ENCODE measurements at regions not wholly inside any gene's neighbourhood (a gene's known extent, or its start where the extent isn't known, plus 50 kb on each side); places are given as distances from the start of the nearest gene placed in this dataset.

DNA sequence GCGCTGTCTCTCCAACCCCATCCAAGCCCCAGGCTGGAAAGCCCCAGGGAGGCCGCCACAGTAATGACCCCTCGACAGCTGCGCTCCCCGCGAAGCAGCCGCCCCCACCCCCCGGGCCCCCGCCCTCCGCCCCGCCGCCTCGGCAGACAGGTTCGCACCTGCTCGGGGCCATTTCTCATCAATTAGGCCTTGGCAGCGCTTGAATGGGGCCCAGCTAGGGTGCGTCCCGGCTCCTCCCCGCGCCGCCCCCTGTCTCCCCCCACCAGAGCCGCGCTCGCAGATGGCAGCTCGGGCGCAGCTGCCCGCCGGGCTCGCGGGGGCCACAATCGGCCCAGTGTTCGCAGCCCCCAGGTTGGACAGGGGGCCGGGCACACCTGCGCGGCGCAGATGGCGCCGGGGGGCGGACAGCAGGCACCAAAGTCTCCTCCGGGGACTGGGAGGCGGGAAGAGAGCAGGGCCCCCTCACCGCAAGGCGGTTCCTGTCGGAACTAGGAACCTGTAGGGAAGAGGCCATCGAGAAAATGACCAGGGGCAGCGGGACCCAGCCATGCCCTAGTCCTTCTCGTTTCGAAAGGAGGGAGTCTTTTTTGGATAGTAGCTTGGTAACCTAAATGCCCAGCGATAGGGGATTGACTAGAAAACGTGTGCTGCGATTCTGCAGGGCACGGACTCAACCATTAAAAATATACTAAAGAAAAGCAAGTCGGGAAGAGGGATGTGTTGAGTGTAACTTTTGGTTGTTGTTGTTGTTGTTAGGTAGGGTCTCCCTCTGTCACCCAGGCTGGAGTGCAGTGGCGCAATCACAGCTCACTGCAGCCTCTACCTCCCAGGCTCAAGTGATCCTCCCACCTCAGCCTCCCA, 83.2 kb upstream of the EYA2 start:
- DNase-seq (ENCODE audit: low spot score), result no peak

DNA sequence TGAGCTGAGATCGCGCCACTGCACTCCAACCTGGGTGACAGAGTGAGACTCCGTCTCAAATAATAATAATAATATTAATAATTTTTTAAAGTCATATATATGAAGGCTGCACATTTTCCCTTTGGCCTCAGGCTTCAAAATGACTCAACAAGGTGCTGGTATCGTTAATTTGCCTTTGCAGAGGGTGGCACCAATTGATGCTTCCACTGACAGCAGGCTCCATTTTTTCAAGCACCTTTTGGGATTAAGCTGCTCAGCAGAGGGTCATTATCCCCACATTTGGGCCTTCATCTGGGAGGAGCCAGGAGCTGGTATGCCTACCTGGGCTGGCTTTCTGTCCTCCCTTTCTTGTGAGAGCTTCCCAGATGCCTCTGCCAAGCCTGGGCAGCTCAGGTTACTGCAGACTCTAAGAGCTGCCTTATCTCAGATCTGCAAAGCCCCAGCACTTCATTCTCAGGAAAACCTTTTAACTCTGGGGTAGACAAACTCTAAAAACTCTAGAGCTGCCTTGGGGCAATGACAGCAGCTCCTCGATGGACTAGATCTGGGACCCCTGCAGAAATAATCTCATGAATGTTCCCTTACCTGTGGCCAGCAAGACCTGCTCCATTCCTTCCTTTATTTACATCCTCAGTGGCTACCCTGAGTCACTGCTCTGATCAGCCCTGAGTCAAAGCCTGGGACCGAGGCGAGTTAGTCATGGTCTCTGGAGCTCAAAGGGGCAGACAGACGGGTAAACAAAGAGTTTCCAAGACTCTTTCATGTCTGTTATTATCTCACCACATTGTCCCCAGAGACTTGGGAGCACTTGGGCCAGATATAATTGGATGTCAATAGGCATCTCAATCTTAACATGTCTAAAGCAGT, 80.0 kb upstream of the EYA2 start:
- DNase-seq (ENCODE audit: low spot score), result peak; percentile 68

DNA sequence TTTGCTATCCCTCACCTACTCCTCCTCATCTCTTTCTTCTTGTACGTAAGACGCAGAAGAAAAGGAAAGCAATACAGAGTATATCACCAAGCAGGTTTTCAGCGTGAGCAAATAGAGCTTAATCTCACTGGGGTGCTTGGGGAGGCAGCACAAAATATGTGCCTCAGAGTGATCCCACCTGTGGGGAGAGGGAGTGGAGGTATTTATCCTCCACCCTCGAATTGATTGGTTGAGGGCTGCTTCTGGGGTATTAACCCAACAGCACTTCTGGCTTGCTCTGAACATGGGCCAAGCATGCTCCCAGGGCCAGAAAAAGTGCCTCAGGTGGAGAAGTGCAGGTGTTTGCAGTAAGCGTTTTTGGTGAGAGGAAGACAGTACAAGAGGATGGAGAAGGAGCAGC, 78.5 kb upstream of the EYA2 start:
- DNase-seq (ENCODE audit: low spot score), result no peak

DNA sequence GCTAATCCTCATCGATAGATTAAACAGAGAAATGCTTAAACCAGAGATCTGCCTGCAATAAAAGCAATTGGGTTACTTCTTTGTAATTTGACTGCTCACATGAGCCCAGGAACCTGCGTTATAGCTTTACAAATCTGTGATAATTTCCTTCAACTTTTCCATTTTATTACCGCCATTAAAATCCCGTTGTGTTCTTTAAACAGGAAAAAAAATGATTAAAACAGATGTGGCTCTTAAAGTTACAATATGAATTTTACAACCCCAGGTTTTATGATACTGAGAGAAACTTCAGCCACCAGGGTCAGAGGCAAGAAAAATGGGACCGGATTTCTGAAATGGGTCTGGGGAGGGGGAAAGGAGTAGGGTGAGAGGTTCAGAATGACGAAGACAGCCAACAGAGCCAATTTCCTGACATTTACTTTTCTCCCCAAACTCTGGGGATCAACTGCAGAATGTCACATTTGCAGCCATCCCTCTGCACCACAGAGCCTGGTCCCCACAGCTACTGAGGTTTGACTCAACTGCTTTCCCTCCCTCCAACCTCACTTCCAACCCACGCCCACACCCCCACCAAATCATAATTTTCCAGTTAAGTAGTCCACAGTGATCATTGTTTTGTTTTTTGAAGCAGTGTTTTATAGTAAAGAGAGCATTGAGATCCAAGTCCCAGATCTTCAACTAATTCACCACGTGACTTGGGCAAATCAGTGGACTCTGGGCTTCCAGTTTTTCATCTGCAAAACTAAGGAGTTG, 77.6 kb upstream of the EYA2 start:
- no peak for DNase-seq (ENCODE audit: low spot score)

DNA sequence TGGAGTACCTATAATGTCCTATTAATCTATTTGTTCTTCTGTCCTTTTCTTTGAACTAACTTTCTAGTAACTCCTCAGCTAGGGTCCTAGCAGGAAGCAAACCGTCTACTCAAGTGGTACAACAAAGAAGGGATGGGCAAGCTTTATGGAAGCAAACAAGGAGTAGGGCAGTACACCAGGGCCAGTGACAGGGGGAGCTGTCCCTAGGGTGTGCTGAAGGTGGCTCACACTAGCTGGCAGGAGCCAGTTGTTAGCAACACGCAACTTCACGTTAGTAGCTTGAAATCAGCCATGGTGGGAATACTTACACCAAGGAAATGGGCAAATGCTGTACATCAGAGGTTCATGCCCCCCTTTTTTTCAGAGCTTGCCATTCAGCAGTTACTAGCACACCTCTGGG, 74.0 kb upstream of the EYA2 start:
- DNase-seq (ENCODE audit: low spot score), result no peak

DNA sequence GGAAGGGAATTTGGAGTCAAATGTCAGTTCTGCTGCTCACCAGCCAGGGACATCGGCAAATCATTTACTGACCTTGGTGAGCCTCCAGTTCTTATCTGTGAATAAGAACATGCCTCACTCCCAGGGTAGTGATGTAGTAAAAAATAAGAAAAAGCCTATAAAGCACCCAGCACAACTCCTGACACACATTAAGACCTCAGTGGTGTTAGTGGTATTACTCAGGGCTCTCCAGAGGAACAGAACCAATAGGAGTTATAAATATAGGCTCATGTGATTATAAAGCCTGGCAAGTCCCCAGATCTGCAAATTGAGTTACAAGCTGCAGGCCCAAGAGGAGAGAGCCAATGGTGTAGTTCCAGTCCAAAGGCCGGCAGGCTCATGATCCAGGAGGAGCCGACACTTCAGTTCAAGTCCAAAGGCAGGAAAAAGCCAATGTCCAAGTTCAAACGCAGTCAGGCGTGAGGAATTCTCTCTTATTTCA, 71.3 kb upstream of the EYA2 start:
- DNase-seq (ENCODE audit: low spot score), result no peak

DNA sequence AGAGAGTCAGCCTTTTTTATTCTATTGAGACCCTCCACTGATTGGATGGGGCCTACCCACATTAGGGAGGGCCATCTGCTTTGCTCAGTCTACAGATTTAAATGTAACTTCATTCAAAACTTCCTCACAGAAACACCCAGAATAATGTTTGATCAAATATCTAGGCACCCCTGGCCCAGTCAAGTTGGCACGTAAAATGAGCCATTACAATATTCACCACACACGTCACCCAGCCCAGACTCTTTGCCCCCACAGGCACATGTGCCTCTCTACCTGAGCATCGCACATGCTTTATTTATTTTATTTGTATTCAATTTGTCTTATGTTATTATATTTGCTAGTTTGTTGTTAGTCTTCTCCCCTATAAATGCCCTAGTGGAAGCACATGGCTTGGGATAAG, 70.9 kb upstream of the EYA2 start:
- DNase-seq (ENCODE audit: low spot score), result no peak

DNA sequence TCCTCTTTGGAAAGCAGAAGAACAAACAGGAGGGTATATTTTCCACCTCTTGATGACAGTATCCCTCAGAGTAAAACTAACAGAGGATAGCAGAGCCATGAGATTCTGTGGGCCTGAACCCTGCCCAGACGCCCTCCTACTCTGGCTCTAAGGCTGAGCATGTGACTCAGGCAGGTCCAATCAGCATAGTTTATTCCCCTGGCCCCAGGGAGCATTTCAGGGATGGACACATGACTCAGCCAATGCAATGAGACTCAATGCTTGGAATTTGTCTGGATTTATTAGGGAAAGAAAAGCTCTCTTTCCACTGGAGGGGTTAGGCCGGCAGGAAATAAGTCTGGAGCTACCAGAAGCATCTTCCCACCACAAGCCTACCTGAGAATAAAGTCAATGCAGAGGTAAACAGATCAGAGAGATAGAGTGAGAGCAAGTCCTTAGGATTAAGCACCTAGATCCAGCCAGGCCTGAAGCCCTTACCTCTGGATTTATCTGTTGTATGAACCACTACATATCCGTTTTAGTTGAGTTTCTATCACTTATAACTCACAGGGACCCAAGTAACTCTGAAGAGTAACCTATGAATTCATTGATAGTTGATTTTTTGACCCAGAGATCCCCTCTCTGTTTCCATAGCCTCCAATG, 68.2 kb upstream of the EYA2 start:
- no peak for DNase-seq (ENCODE audit: low spot score)

DNA sequence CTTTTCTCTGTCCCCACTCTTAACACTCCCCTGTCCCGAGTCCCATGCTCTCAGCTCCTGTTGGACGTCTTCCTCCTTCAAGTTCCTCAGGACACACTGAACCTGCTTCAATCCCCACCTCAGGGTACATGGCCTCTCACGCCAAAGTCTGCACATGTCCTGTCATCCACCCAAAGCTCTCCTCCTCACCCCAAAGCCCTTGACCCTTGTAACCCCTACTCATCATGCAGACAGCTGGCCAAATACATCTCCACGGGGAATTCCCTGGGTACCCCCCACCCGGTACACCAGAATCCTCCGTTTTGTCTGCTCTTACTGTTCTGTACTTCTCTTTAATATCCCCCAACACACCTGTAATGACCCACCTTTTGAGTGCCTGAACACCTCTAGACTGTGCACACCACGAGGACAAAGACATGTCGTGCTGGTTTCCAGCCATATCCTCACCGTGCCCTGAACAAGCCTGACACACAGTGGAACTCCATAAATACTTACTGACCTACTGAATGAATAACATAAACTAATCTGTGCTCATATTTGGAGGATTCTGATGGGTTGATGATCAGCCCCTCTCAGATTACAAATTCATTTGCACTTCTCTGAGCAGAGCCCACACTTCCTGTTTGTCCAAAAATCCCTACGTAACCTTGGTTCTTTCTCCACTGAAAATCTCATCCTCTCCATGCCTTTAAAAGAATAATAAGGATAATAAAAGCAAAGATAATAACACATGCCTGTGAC, 66.8 kb upstream of the EYA2 start:
- no peak for DNase-seq (ENCODE audit: low spot score)

DNA sequence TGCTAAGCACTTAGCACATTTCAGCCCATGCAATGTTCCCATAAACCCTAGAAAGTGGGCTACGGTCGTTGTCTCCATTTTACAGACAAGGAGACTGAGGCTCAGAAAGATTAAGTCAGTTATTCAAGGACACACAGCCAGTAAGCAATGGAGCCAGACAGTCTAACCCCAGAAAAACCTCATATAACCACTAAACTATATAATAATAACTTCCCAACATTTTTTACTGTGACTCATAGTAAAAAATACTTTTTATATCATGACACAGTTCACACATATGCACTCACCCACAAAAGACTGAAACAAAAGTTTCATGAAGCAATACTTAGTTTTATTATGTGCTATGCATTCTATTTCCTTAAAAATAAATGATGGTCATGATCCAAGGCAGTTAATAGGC, 66.2 kb upstream of the EYA2 start:
- no peak for DNase-seq (ENCODE audit: low spot score)

DNA sequence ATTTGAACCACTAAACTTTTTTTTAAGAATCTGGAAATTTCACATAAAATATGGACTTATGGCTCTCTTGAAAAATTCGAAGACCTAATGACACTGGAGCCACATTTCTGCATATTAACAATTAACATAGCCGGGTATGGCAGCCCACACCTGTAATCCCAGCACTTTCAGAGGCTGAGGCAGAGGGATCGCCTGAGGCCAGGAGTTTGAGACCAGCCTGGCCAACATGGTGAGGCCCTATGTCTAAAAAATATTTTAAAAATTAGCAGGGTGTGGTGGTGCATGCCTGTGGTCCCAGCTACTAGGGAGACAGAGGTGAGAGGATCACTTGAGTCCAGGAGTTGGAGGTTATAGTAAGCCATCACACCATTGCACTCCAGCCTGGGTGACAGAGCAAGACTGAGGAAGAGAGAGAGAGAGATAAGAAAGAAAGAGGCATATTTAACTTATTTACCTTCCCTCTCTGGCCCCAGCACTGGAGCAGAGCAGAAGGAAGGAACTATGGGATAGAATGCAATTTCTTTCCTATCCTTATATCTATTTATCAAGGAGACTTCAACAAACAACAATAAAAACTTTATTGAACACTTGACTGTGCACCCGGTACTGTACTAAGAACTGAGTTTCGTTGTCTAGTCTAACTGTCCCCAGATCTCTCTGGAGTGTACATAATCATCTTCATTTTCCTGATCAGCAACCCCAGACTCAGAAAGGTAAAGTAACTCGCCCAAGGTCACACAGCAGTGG, 63.6 kb upstream of the EYA2 start:
- DNase-seq (ENCODE audit: low spot score), result no peak

DNA sequence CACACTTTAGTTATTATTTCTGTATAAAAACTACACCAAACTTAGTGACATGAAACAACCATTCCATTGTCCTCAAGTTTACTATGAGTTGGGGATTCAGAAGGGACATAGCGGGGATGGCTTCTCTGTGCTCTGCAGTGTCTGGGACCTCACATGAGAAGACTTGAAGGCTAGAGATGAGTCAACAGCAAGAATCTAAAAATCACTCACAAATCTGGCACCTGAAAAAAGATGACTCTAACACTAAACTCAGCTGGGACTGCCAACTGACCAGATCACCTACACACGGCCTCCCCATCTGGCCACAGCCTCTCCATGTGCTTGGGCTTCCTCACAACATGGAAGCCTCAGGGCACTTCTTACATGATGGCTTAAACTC, 63.0 kb upstream of the EYA2 start:
- DNase-seq (ENCODE audit: low spot score), result no peak

DNA sequence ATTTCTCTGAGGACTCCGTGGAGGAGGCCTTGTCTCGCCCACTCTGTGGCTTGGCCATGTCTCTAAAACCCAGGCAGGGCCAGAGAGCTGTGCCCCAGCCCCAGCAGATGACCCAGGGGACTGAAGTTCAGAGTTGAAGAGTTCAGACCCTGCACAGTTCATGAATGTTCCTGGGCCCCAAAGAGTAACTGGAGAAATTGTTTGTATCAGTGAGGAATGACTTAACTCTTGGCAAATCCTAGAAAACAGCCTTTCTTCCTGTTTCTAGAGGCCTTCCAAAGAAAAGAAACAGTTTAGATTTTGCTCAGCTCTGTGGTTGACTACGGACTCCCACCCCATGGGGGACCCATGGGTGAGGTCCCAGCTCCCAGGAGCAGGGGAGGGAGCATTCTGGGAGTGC, 62.1 kb upstream of the EYA2 start:
- no peak for DNase-seq (ENCODE audit: low spot score)

DNA sequence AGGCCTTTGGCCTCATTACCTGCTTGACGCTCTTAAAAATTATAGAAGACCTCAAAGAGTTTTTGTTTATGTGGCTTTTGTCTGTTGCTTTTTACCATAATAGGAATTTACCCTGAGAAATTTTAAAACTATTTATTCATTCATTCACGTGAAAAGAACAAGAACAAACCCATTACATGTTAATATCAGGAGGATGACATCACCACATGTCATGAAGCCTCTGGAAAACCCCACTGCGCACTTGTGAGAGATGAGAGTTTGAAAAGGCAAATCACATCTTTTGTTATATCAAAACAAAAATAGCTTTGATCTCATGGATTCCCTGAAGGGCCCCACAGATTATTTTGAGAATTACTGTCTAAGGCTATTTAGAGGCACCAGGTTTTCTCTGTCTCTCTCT, 61.3 kb upstream of the EYA2 start:
- no peak for DNase-seq (ENCODE audit: low spot score)

DNA sequence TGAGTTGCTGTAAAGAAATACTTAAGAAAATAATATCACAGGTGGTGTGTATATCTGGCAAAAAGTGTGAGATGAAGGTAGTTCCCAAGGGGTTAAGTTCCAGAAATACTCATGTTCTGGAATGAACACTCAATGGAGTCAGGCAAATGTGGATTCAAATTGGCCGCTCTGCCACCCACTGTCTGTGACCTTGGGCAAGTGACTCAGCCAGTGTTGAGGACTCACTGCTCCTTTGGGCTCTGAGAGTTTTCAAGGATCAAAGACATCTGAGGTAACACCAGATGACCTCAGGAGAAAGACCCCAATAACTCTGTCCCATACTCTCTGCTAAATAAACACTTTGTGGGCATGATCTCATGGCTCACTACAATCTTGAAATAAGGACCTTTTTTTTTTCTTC, 59.2 kb upstream of the EYA2 start:
- no peak for DNase-seq (ENCODE audit: low spot score)

DNA sequence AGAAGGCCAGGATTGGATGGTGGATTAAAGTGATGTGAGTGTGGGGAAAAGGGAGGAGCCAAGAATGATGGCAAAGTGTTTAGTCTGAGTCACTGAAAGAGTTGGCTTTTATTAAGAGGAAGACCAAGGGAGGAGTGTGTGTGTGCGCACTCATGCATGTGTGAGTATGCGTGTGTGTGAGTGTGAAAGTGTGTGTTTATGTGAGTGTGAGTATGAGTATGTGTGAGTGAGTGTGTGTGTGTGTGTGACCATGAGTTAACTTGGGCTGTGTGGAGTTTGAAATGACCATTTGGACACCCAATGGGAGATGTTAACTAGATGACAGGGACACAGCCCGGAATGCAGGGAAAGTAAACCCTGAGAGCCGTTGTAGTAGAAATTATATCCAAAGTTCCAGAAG, 57.6 kb upstream of the EYA2 start:
- no peak for DNase-seq (ENCODE audit: low spot score)

DNA sequence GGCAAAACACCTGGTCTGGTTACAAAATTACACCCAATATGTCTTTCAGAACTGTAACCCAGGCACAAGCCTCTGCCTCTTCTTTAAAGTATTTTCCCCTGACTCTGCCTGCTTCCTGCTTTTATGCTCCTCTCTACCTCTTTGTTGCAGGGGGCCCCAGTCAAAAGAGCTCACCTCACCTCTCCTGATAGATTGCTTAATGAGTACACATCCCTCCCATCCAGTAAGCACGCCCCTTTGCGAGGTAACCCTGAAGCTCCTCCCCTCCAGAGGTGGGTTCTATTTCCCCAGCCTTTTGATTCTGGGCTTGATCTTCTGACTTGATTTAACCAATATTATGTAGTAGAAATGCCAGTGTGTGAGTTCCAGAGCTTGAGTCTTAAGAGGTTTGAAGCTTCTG, 56.6 kb upstream of the EYA2 start:
- no peak for DNase-seq (ENCODE audit: low spot score)

DNA sequence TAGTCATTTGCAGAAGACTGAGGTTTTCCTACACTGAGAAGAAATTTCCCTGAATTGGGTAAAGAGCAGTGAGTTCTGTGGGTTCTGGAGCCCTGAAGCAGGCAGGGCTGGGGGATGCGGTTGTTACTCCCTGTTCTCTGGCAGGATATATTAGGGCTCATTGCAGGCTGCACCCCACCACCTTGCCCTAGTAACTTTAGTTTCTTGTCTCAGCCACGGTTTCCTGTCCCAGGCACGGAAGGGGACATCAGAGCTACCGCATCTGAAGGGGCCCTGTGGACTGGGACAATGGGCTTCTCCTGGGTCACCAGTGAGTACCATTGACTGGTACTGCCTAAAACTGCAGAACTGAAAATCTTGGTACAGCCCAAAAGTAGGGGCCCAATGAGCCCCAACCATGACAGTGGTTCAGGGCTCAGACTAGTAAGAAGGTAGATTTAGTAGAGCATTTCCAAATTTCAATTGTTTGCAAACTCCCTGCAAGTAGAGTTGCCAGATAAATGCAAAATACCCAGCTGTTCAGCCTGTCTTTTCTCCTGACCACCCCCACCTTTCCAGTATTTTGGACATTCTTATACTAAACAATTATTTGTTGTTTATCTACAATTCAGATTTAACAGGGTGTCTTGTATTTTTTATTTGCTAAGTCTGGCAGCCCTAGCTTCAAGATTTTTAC, 54.5 kb upstream of the EYA2 start:
- DNase-seq (ENCODE audit: low spot score), result no peak

All from COLO829 (cell line).